IMR-90 (cell line): ENCODE measurements at regions not wholly inside any gene's neighbourhood (a gene's known extent, or its start where the extent isn't known, plus 50 kb on each side); places are given as distances from the start of the nearest gene placed in this dataset.

Source experiments
- ATAC-seq: fragments of 200-7000 bp; cut with Tn5 transposase; 2 replicates; pipeline ENCODE4 v1.9.1; 2020; ENCODE audit warnings: low read depth, mild to moderate bottlenecking, moderate library complexity
- BruUV-seq: library from RNA; stranded (reverse); fragments of 400-500 nt; replicated peaks from 2 replicates; lab custom pipeline; 2021; lab: Mats Ljungman, UMichigan
- CTCF ChIA-PET: fragments of 300-600 bp; formaldehyde crosslinking; extraction: SDS; loops from one replicate; lab custom pipeline; 2021; ENCODE audit warnings: antibody characterized with exemption; lab: Yijun Ruan, JAX
- POLR2A ChIA-PET: fragments of 300-600 bp; sonication (Branson Sonifier 250); formaldehyde crosslinking; loops from one replicate; lab custom pipeline; 2022; ENCODE audit warnings: antibody characterized with exemption; ENCODE audit not compliant: unreplicated experiment; lab: Charles Lee
- DNase-seq: peaks from one replicate; pipeline ENCODE4 v3.0.0; 2013
- H2AFZ ChIP-seq: replicated peaks from 2 replicates; pipeline ENCODE3; 2013; ENCODE audit warnings: low read length, mild to moderate bottlenecking; ENCODE audit not compliant: poor library complexity
- H2AK5ac ChIP-seq: 2 replicates; pipeline ENCODE4 v1.6.1; 2013; ENCODE audit warnings: low read depth, low read length, inconsistent platforms
- H2AK9ac ChIP-seq: replicated peaks from 2 replicates; pipeline ENCODE3; 2013; ENCODE audit warnings: mild to moderate bottlenecking, low read depth, low read length, moderate library complexity; ENCODE audit not compliant: poor library complexity
- H2BK120ac ChIP-seq: 2 replicates; pipeline ENCODE4 v1.6.1; 2013; ENCODE audit warnings: low read depth, low read length, inconsistent platforms
- H2BK15ac ChIP-seq: 3 replicates; pipeline ENCODE4 v1.6.1; 2013; ENCODE audit warnings: low read depth, low read length, inconsistent platforms
- H2BK20ac ChIP-seq: 2 replicates; pipeline ENCODE4 v1.6.1; 2013; ENCODE audit warnings: low read depth, mild to moderate bottlenecking, inconsistent platforms, low read length, moderate library complexity
- H2BK5ac ChIP-seq: 2 replicates; pipeline ENCODE4 v1.6.1; 2013; ENCODE audit warnings: mild to moderate bottlenecking, low read depth, low read length, inconsistent platforms; ENCODE audit not compliant: poor library complexity, severe bottlenecking
- H3K14ac ChIP-seq: replicated peaks from 2 replicates; pipeline ENCODE4 v1.6.1; 2013; ENCODE audit warnings: low read depth, low read length, inconsistent platforms
- H3K18ac ChIP-seq: 2 replicates; pipeline ENCODE4 v1.6.1; 2013; ENCODE audit warnings: low read depth, low read length, control low read depth
- H3K23ac ChIP-seq: 2 replicates; pipeline ENCODE4 v1.6.1; 2013; ENCODE audit warnings: low read depth, low read length, inconsistent platforms
- H3K27ac ChIP-seq: 2 replicates; pipeline ENCODE4 v1.5.1; 2013; ENCODE audit warnings: mild to moderate bottlenecking, control low read depth, low read length; ENCODE audit not compliant: insufficient read depth
- H3K27me3 ChIP-seq: 2 replicates; pipeline ENCODE4 v1.6.1; 2013; ENCODE audit warnings: low read length; ENCODE audit not compliant: control insufficient read depth, insufficient read depth
- H3K36me3 ChIP-seq: 2 replicates; pipeline ENCODE4 v1.6.1; 2013; ENCODE audit warnings: low read length, mixed read lengths; ENCODE audit not compliant: control insufficient read depth, insufficient read depth
- H3K4ac ChIP-seq: 2 replicates; pipeline ENCODE4 v1.6.1; 2013; ENCODE audit warnings: low read depth, low read length, inconsistent platforms
- H3K4me1 ChIP-seq: 2 replicates; pipeline ENCODE4 v1.6.1; 2013; ENCODE audit warnings: low read length, mixed read lengths; ENCODE audit not compliant: control insufficient read depth, insufficient read depth
- H3K4me2 ChIP-seq: 2 replicates; pipeline ENCODE4 v1.6.1; 2013; ENCODE audit warnings: low read depth, mild to moderate bottlenecking, control low read depth, low read length, moderate library complexity
- H3K4me3 ChIP-seq: 2 replicates; pipeline ENCODE4 v1.5.1; 2013; ENCODE audit warnings: low read depth, mild to moderate bottlenecking, control low read depth, low read length, moderate library complexity; ENCODE audit not compliant: insufficient read depth
- H3K56ac ChIP-seq: 2 replicates; pipeline ENCODE4 v1.6.1; 2013; ENCODE audit warnings: low read length, inconsistent platforms; ENCODE audit not compliant: insufficient read depth; ENCODE audit errors: extremely low read depth
- H3K79me1 ChIP-seq, 2 experiments: 2 replicates each; pipeline ENCODE4 v1.6.1; 2013; ENCODE audit warnings: low read length in 2 of 2, inconsistent platforms in 1 of 2, low read depth in 1 of 2
- H3K9ac ChIP-seq: 2 replicates; pipeline ENCODE4 v1.6.1; 2013; ENCODE audit warnings: low read depth, low read length, control low read depth
- H3K9me1 ChIP-seq: 2 replicates; pipeline ENCODE4 v1.6.1; 2013; ENCODE audit warnings: low read length, inconsistent platforms; ENCODE audit not compliant: insufficient read depth
- H3K9me3 ChIP-seq: 2 replicates; pipeline ENCODE4 v1.6.1; 2013; ENCODE audit warnings: low read length; ENCODE audit not compliant: control insufficient read depth, insufficient read depth
- H4K20me1 ChIP-seq: 2 replicates; pipeline ENCODE4 v1.6.1; 2013; ENCODE audit warnings: low read length, inconsistent platforms; ENCODE audit not compliant: insufficient read depth
- H4K5ac ChIP-seq: 2 replicates; pipeline ENCODE4 v1.6.1; 2013; ENCODE audit warnings: mild to moderate bottlenecking, low read depth, low read length, control low read depth
- H4K8ac ChIP-seq, 2 experiments: 2 replicates each; pipeline ENCODE4 v1.6.1; 2013; ENCODE audit warnings: low read depth in 2 of 2, low read length in 2 of 2, control low read depth in 1 of 2, inconsistent platforms in 1 of 2
- H4K91ac ChIP-seq: 2 replicates; pipeline ENCODE4 v1.6.1; 2013; ENCODE audit warnings: low read depth, low read length, inconsistent platforms; ENCODE audit not compliant: insufficient read depth
- MAFK ChIP-seq: IDR thresholded peaks from 2 replicates; pipeline ENCODE4 v1.6.1; 2012; ENCODE audit warnings: low read depth, low read length, improper control_type of control experiment
- RCOR1 ChIP-seq: IDR thresholded peaks from 2 replicates; pipeline ENCODE4 v1.6.1; 2012; ENCODE audit warnings: mild to moderate bottlenecking, low read length, improper control_type of control experiment; ENCODE audit not compliant: insufficient replicate concordance
- RFX5 ChIP-seq: IDR thresholded peaks from 2 replicates; pipeline ENCODE4 v1.8.0; 2012; ENCODE audit warnings: low read depth, mild to moderate bottlenecking, low read length, moderate library complexity
- WGBS, 2 experiments: methylation state at CpG; one replicate each; pipeline versions ENCODE4 v1.1.5 to v1.1.7; 2013; ENCODE audit warnings: missing lambda C conversion rate in 2 of 2; ENCODE audit not compliant: insufficient read length in 1 of 2; ENCODE audit errors: extremely low coverage in 2 of 2; 5-methylcytosine and 5-hydroxymethylcytosine counted together
- dilution Hi-C: fragments of 300-500 bp; cut with HindIII; formaldehyde crosslinking; loops from one replicate; pipeline ENCODE4 v1.14.3; 2018; ENCODE audit warnings: low sequenced_read_pairs; ENCODE audit not compliant: unreplicated experiment
- in situ Hi-C: fragments of 300-500 bp; cut with MboI; formaldehyde crosslinking; loops from 3 replicates; pipeline ENCODE4 v1.14.3; 2019; ENCODE audit warnings: low sequenced_read_pairs, inconsistent platforms, mixed read lengths
- intact Hi-C: fragments of 100-400 bp; cut with micrococcal nuclease; formaldehyde crosslinking; loops from 2 replicates; pipeline ENCODE4 v1.10.0; 2022

DNA sequence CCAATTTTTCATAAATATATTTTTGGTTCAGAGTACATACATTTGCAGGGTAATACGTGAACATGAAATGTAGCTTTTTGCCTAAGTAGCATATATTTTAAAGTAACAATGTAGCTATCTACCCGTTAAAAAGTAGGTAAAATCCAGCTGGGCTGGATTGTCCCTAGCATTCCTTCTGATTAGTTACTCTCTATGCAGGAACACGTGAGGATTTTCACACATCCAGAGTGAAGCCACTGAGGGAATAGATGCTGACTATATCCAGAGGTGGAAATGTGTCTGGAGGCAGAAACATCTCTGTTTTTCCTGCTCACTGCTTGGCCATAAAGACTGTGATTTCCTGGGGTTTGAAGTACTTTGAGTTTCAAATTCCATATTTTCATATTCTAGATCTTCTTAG, 338.9 kb upstream of the KIAA1217 start:
- Histone ChIP-seq H3K56ac (no peak overlapping the region), H2BK15ac (no peak overlapping the region), H2BK20ac (no peak overlapping the region), H3K14ac (no peak overlapping the region), H2BK120ac (no peak overlapping the region), H3K9me1 (no peaks in the 10 kb centered on the region), H2AFZ (no peak overlapping the region), H3K18ac (no peak overlapping the region), H2AK5ac (no peak overlapping the region), H4K20me1 (no peaks in the 10 kb centered on the region), H3K27ac (no peak overlapping the region), H4K5ac (no peak overlapping the region), H3K4me2 (no peak overlapping the region), H3K36me3 (no peaks in the 10 kb centered on the region), H3K79me1 (no peaks in the 10 kb centered on the region), H2AK9ac (no peak overlapping the region), H3K9ac (no peak overlapping the region), H2BK5ac (no peak overlapping the region), H3K27me3 (no peaks in the 10 kb centered on the region), H3K4me1 (no peaks in the 10 kb centered on the region), H4K8ac (no peak overlapping the region), H3K4me3 (no peak overlapping the region), H3K23ac (no peak overlapping the region), H3K9me3 (peaks cover 2% of the 10 kb centered on the region), H3K4ac (no peak overlapping the region), H4K91ac (no peak overlapping the region)
- no TSS peak for BruUV-seq
- intact Hi-C loops (no loop called here), in situ Hi-C loops (no loop called here), dilution Hi-C loops (no loop called here)
- no peak for TF ChIP-seq MAFK
- no peak for TF ChIP-seq RFX5
- no peak for TF ChIP-seq RCOR1
- CTCF ChIA-PET: no interaction called here
- POLR2A ChIA-PET: no interaction called here
- WGBS, 2 experiments: no CpG with 5 or more reads among the region's 3 CpGs
- DNase-seq (no peak), ATAC-seq (no peak)
